ENCODE measurements at regions not wholly inside any gene's neighbourhood (a gene's known extent, or its start where the extent isn't known, plus 50 kb on each side); places are given as distances from the start of the nearest gene placed in this dataset.
"Not testable (repeated sequence)": the region's sequence is repeated elsewhere in the genome, so short reads cannot be mapped to it uniquely, and the experiment has no call there.

DNA sequence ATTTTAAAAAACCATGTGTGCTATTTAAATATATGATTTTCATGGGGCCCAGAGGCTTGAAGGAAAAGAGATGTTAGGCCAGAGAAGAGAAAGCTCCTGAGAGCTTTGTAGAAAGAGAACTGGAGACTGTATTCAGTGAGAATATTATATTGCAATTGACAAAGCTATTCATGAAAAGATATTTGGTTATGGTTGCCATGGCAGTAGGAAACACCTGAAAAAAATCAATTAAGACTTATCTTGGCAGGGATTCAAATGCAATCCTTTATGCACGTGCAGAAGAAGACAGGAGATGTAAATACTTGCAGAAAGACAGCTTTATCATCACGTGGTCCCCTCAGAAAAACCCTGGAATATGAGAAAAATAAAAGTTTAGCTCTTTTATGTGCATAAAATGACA lies 636.0 kb upstream of the TBL1XR1 start:
- no peak for DNase-seq

DNA sequence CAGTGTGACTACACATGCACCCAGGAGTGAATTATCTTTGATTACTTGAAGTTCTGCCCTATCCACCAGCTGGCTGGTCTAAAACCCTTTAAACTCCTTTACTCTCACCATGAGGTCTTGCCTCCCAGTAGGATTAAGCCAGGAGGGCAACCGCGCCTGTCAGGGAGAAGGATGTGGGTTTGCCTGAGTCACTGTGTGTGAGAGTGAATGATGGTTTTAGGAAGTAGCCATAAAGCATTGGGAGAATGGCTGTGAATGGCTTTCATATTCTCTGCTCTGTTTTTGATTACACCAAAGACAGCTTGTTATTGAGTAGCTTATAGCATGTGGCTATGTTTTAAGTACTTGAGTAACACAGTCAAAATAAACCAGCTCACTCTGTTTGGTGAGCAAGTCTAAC lies 637.7 kb upstream of the TBL1XR1 start:
- DNase-seq: peak in 1 of 2 donors; percentile 85

DNA sequence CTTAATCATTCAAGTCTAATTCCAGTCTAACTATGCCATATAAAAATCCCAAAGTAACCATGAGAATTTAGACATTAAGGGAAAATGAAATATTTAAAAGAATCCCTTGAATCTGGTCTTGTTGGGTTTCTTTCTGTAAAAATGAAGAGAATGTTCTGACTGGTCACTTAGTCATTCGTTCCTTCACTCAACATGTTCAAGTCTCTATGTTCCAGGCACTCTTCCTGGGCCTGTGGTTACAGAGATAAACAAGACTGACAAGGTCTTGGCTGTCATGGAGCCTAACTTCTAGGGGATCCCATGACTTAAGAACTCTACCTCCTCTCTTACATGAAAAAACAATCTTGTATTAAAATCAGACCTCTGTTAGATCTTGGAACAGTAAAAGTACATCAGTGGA lies 638.6 kb upstream of the TBL1XR1 start:
- DNase-seq: no peak

DNA sequence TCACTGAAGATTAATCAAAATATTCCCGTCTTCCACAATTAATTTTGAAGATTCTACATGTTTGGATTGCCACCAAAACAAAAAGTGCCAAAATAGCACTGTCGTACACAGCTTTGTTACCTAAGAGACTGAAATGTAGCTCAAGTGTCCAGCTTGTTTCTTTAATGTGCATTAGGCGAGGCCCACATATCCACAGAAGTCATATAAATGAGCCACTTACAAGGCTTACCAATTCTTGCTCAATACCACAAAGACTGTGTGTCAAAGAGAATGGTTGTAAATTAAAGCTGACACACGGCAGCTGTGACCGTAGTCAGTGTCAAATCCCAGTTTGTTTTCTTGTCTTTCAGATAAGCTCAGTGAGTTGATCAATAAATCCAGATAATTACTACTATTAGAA lies 639.4 kb upstream of the TBL1XR1 start:
- no peak for DNase-seq

DNA sequence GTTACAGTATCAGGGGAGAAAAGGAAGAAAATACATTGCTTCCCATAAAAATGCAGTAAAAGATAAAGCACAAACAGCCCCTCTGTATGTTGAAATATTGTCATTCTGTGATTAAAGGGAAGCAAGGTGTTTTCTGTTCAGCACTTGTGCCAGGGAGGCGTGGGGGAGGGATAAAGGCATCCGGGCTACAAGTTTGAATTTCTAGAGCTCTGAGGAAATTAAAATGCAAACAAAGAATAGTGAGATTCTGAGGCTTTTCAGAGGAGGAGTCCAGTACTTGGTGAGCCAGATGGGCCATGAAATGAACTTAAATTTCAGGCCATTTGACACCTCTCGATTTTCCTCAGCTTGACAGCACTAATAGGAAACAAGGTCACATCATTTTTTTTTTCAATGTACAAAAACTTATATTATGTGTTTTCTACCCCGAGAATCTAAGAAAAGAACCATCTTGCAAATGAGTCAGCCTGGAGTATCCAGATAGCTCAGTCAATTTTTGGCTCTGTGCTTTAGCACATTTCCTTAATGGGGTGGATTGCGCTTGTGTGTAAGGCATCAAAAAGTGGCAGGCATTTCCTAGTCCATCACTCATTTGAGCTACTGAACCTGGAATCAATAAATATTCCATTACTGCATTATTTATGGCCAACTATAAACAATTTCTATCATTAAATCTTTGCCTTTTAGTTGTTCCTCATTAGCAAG lies 640.8 kb upstream of the TBL1XR1 start:
- no peak for DNase-seq

DNA sequence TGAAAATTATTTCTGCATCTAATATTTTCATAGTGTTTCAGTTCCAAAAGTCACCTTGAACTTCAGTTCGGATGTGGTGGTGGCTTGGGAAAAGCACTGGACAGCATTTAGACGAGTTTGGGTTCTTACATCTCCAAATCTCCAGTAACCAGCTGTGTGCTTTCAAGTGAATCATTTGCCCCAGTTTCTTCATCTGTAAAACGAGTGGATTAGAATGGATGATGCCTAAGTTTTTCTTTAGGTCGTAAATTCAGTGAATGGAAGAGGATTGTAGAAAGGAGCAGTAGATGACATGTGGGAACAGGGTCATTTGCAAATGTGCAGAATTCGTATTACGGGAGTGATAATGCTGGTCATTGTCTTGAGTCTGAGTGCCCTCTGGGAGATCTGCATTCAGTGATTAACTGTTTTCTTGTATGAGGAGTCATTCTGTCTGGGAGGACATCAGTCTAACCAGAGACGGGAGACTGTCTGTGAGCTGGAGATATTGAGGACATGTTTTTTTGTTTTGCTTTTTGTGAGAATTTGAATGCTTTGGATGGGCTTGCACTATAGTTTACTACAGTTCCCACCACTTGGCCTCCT lies 641.6 kb upstream of the TBL1XR1 start:
- no peak for DNase-seq

DNA sequence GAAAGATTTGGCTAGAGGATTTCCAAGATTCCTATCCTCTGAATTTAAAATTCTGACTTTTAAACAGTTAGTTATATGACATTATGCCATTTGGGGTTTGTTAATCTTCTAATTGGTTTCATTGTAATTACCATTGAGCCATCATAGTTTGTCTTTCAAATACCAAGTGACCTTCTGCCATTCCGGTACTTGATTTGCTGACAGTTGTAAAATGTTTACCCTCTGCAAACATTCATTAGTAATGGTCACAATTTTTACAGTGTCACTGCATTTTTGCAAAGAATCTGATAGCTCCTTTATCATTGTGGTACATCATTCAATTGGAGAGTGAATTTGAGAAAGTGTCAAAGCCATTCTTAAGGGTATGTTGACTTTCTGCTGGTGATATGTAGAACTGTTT lies 645.0 kb upstream of the TBL1XR1 start:
- DNase-seq: no peak

DNA sequence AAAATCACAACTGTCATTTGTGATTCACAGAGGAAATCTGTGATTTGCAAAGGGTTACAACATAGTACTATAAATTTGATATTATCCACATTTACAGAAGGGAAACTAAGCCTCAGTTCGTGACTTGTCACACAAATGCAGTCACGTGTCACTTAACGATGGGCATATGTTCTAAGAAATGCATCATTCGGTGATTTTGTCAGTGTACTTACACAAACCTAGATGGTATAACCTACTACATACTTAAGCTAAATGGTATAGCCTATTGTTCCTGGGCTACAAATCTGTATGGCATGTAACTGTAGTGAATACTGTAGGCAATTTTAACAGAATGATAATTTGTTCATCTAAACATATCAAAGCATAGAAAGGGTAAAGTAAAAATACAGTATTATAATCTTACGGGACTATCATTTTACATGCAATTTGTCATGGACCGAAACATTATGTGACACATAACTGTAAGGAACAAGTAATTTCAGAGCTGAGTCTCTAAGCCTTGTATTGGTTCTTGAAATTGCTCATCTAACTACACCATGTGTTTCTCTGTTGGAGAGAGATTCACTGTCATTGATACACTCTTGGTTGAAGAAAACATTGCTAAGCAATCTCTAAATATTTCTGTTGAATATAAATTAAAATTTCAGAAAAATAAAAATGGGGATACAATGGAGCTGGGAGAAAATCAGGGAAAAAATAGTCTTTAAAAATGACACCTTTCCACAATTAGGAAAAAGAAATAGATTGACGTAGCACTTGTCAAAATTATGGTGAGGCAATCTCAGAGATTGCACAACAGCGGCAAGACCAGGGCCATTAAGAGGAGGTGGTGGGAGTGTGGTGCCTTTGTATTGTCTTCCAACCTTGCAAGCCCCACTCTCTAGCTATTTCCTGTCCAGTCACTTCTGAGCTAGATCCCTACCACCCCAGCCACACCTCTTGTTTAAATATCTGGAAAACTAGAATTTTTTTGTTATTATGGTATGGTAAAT lies 645.8 kb upstream of the TBL1XR1 start:
- no peak for DNase-seq

DNA sequence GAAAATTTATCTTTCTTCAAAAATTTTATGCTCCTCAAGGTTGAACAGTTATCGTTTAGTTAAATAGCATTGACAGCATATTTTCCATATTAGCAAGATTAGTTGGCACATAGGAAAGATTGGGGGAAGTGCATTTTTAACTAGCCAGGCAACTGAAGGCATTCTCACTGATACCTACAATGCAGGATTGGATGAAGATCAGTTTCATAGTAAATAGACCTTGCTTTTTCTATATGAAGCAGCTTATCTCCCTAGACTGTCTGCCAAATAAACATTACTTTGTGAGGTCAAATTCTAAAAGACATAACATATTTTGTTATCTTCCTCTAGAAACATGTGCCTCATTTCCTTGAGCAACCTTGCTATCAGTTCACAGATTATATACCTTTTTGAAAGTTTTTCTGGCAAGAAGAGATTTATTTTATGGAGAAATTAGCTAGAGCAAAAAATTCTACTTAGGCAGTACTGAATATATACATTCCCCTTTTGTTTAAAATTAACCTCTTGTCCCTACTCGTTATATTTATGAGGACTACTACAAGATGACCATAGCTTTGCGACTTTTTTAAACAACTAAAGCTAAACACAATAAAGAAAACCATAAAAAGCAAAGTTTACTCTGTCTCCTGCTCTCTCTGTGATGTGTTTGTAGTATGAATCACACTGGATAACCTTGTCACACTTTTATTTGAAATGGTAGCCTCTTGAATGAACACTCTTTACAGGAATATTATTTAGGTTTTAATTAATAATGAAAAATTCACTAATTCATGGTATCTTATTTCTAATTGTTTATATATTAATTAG lies 654.9 kb upstream of the TBL1XR1 start:
- no peak for DNase-seq

DNA sequence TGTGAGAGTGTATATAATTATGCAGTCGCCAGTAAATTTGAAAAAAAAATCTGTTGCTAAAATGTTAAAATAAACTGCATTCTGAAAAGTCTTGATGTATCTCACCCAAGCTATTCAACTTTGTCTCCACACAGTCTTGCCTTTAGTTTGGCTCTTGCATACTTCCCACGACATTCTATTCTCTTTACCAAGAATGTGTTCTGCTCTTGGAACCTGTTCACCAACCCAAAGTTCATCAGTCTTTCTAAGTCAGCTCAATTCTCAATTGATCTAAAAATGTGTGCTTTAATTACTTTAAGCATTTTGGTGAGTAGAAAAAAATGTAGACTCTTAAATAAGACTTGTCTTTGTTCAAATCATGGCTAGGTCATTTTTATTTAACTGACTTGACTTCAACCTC lies 657.7 kb upstream of the TBL1XR1 start:
- DNase-seq: no peak

DNA sequence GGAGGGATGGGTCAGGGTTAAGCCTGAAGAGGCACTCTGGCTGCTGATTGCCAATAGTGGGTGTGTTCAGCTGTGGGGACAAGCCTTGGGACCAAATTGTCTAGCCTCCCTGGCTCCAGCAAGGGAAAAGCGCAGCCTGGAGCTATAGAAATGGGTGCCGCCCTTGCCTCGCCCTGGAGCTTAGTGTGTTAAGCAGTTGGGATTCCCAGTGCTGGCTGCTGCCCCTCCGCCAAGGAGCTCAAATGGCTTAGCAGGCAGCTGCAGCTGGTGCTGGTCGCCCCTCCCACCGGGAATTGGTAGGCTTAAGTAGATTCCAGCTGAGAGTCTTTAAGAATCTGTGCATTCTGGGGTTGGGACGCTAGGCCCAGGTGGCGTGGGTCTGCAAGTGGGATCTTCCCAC lies 662.9 kb upstream of the TBL1XR1 start:
- DNase-seq: no peak

DNA sequence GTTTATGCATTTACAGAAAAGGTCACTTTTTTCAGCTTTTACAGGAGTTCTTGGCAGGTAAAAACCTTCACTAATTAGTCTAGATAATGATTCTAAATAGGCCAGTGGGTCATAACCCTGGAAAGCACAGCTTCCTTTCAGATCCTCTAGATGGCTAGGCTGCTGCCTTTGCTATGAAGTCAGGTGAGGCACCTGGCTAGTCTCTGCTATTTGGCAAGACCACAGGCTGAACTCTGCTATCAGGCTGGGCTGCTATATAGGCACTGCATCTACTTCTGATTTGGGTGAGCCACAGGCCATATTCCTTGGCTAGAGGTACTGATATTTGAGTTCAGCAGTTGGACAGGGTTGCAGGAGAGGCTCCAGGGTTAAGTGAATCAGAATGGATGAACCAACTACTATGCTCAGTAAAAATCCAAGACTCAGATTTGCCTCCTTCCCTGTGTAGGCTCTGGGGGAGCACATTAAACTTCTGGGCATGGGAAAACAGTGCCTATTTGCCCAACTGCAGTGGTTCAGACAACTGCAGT lies 665.7 kb upstream of the TBL1XR1 start:
- no peak for DNase-seq

DNA sequence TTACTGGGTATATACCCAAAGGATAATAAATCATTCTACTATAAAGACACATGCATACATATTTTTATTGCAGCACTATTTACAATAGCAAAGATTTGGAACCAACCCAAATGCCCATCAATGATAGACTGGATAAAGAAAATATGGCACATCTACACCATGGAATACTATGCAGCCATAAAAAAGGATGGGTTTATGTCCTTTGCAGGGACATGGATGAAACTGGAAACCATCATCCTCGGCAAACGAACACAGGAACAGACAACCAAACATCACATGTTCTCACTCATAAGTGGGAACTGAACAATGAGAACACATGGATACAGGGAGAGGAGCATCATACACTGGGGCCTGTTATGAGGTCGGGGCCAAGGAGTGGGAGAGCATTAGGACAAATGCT lies 665.0 kb upstream of the KCNMB2 start:
- not testable (repeated sequence) for DNase-seq

DNA sequence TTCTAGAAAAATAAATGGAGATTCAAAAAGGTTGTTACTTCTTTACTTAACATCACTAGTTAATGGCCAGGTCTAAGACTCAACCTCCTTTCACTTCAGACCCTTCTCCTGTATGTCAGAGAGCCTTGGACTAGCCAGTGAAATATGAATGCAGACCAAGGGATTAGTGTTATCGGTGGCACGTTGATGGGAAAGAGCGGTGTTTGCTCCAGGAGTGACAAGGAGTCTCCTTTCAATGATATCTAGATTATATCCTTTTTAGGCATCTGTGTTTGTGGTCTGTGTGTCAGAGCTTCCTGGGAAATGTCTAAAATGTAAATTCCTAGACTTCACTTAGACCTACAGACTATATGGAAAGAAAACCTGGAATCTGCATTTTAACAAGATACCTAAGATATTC lies 658.0 kb upstream of the KCNMB2 start:
- DNase-seq: no peak

DNA sequence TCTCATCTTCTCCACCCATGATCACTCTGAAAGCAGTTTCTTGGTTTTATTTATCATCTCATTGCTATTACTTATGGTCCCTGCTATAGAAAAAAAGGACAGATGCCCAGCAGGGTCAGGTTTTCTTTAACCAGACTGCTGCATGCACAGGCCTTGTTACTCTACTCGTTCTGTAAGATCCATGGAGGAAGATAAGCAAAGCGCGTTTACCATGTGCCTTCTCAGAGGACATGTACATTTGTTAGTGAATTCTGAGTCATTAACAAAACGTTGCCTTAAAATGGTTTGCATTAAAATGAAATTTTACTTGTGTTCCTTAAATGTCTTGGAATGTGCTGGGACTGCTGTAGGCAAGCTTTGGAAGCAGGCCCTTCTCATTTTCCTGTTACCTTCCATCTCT lies 657.3 kb upstream of the KCNMB2 start:
- DNase-seq: no peak

DNA sequence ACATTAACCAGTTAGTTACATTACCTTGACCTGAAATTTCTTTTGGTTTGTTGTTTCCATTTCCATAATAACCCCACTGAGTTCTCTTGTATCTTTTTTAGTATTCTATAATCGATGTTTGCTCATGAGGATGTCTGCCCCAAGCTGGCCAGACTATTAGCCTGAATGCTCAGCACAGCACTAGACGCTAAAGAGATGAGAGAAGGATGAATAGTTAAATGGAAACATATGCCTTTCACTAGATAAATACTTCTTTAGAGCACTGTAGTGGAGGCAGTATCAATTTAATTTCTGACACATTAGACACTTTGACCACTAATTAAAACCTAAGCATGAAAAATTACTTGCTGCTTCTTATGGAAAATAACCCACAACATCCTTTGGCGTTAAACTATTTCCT lies 654.9 kb upstream of the KCNMB2 start:
- no peak for DNase-seq

DNA sequence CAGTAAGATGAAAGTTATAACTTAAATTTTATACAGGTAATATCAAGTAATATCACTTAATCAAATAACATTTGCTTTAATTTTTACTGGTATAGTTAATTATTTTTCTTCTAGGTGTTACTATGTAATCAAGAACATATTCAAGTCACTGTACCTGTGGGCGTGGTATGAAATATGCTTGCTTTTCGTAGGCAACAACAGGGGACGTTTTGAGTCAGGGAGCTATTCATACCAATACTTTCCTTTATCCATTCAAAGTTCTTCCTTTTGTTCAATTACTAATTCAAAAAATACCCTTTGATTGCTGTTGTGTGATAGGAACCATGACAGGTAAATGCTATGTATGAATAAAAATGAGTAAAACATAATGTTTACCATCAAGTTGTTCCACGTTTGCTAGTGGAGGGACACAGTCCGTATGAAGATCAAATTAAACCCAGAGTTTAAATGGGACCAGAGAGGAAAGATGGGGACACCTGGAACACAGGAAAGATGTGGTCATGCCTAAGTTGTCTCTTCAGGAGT lies 654.0 kb upstream of the KCNMB2 start:
- no peak for DNase-seq

DNA sequence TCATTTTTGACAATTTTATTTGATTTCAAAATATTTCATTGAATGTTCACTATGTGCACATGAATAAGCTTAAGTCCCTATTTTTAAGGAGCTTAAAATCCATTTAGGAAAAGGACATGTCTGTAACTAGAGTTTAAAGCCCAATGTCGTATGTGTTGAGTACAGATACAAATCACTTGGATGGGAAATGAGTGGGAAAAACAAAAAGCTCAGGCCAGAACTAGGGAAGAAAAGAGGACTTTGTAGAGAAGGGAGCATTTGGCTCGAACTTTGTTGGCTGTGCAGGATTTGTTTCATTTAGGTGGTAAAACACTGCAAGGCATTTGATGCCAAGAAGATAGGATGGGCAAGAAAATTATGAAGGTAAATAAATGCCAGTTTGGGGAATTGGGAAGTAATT lies 653.1 kb upstream of the KCNMB2 start:
- DNase-seq: no peak

DNA sequence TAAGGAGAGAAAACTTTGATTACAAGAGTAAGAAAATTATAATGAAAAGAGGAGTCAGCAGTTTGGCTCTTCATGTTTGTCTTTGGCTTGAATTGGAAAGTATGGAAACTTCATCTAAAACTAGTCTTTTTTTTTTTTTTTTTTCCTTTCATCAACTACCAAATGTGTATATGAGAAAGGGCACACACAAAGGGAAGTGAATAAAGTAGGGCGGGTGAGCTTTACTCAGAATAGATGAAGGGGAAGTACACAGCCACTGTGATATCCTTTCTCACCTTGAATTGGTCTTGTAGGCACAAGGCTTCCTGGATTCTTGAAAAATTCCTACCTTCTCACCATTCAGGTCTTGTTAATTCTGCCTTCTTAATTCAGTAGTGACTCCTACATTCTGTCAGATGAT lies 652.3 kb upstream of the KCNMB2 start:
- DNase-seq: no peak

DNA sequence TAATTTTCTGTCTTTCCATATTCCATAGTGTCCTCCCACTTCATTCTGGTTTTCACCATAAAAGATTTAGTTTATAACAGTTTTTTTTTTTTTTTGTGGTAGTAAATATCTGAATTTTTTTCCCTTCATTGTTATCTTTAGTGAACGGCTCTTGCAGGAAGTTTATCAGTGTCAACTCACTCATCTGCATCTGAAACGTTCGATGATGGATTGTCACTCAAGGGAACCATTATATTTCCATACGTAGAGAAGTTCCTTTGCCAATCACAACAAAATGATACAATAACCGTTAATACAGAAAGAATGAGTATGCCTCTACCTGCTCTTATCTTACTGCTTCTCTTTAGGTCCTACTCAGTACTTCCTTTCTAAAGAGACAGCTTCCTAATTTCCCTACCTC lies 651.2 kb upstream of the KCNMB2 start:
- DNase-seq: no peak

DNA sequence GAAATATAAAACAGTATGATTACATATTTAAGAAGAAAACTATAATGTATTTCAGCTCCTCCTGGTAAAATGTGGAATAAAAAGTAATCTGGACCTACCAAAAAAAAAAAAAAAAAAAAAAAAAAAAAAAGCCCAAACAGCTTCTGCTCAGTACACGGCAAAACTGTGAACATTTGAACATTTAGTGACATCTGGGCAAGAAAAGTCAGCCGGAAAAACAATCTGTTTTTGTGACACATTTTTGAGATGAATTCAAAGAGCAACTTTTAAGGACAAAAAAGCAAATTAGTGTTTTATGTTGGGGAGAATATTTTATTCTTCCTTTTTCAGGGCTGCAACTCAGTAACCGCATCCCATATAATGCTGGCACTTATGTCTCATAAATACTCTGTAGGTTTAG lies 649.7 kb upstream of the KCNMB2 start:
- DNase-seq: no peak

DNA sequence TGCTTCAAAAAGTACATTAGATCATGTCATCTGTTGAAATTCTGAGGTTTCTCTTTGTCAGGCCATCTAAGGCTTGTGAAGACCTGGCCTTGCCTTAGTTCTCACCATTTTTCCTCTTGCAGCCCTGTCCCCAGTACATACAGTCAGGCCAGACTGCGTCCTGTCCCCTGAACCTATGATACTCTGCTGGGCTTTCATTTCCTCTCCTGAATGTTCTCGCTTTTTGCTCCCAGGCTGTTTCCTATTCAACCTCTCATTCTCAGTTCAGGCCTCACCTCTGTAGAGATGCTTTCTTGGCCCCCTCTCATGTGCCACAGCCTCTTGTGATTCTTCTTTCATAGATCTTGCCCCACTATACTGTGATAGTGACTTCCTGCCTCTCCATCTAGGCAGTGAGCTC lies 648.8 kb upstream of the KCNMB2 start:
- DNase-seq: no peak

DNA sequence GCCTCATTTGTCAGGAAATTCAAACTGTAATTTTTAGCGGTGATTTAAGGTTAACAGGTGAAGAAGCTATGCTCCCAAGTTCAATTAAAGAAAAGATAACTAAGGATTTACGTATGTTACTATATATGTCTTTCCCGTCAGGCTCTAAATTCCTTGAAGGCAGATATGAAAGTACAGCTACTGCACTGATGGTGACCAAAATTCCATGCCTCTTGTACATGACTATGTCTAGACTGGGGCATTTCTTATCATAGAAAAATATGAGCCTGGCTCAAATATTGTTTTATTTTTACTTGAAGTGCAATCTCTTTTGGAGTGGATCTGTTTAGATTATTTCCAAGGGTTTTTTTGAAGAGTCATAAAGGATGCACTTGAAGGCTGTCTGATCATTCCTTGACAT lies 647.1 kb upstream of the KCNMB2 start:
- no peak for DNase-seq
